ENCODE measurements at regions not wholly inside any gene's neighbourhood (a gene's known extent, or its start where the extent isn't known, plus 50 kb on each side); places are given as distances from the start of the nearest gene placed in this dataset.

- dilution Hi-C loops (cut with HindIII; ENCODE audit: low sequenced_read_pairs, unreplicated experiment) (no loop called here), in situ Hi-C loops (cut with MboI; ENCODE audit: low sequenced_read_pairs) (no loop called here), intact Hi-C loops (cut with micrococcal nuclease) (no loop called here)
- Histone ChIP-seq H3K9me1 (ENCODE audit: insufficient read depth, low read length) (no peaks in the 10 kb centered on the region), H4K20me1 (ENCODE audit: insufficient read depth, low read length) (no peaks in the 10 kb centered on the region), H2BK20ac (ENCODE audit: low read depth, low read length) (no peak overlapping the region), H4K91ac (ENCODE audit: insufficient read depth, low read depth, low read length) (no peak overlapping the region), H3K9me3 (ENCODE audit: control insufficient read depth, insufficient read depth, low read length) (no peaks in the 10 kb centered on the region), H3K27ac (ENCODE audit: insufficient read depth, low read length) (no peak overlapping the region), H4K8ac (ENCODE audit: low read depth in 2 of 2, low read length in 2 of 2) (no peak overlapping the region), H3K4me3 (ENCODE audit: insufficient read depth, low read depth, low read length) (no peak overlapping the region), H2AK5ac (ENCODE audit: low read depth, low read length) (no peak overlapping the region), H3K4ac (ENCODE audit: low read depth, low read length) (no peak overlapping the region), H4K5ac (ENCODE audit: low read depth, low read length) (no peak overlapping the region), H2BK15ac (ENCODE audit: low read depth, low read length) (no peak overlapping the region), H3K36me3 (ENCODE audit: control insufficient read depth, insufficient read depth, low read length) (no peaks in the 10 kb centered on the region), H3K14ac (replicated peaks; ENCODE audit: low read depth, low read length) (no peak overlapping the region), H3K56ac (ENCODE audit: extremely low read depth, insufficient read depth, low read length) (no peak overlapping the region), H2AFZ (replicated peaks; ENCODE audit: low read length, poor library complexity) (no peak overlapping the region), H2BK5ac (ENCODE audit: low read depth, low read length, poor library complexity, severe bottlenecking) (no peak overlapping the region), H3K27me3 (ENCODE audit: control insufficient read depth, insufficient read depth, low read length) (peaks cover 44% of the 10 kb centered on the region), H2BK120ac (ENCODE audit: low read depth, low read length) (no peak overlapping the region), H3K4me1 (ENCODE audit: control insufficient read depth, insufficient read depth, low read length) (no peaks in the 10 kb centered on the region), H2AK9ac (replicated peaks; ENCODE audit: low read depth, low read length, poor library complexity) (no peak overlapping the region), H3K23ac (ENCODE audit: low read depth, low read length) (no peak overlapping the region), H3K9ac (ENCODE audit: low read depth, low read length) (no peak overlapping the region), H3K79me1 (ENCODE audit: low read depth in 1 of 2, low read length in 2 of 2) (no peaks in the 10 kb centered on the region), H3K18ac (ENCODE audit: low read depth, low read length) (no peak overlapping the region), H3K4me2 (ENCODE audit: low read depth, low read length) (no peak overlapping the region)
- DNase-seq (no peak), ATAC-seq (ENCODE audit: low read depth) (no peak)
- ChIA-PET POLR2A (ENCODE audit: unreplicated experiment) (no interaction called here), CTCF (interaction anchor here (1.4 kb wide), 1 partner anchor 220 kb away, joined by 5 read pairs; no protein-coding TSS in a partner anchor)
- no TSS peak for BruUV-seq (replicated peaks)
- no CpG with 5 or more reads among the region's 5 CpGs for WGBS, 2 experiments (ENCODE audit: extremely low coverage in 2 of 2, insufficient read length in 1 of 2)
- no peak for TF ChIP-seq RCOR1 (IDR thresholded peaks at IDR 0.05; ENCODE audit: insufficient replicate concordance, low read length)
- TF ChIP-seq, protein P1, sequence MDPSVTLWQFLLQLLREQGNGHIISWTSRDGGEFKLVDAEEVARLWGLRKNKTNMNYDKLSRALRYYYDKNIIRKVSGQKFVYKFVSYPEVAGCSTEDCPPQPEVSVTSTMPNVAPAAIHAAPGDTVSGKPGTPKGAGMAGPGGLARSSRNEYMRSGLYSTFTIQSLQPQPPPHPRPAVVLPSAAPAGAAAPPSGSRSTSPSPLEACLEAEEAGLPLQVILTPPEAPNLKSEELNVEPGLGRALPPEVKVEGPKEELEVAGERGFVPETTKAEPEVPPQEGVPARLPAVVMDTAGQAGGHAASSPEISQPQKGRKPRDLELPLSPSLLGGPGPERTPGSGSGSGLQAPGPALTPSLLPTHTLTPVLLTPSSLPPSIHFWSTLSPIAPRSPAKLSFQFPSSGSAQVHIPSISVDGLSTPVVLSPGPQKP (IDR thresholded peaks at IDR 0.05; ENCODE audit: borderline replicate concordance, low read depth, low read length) = no peak
- TF ChIP-seq RAD21 (IDR thresholded peaks at IDR 0.05; ENCODE audit: low read length) = no peak
- no peak for TF ChIP-seq MXI1 (IDR thresholded peaks at IDR 0.05; ENCODE audit: borderline replicate concordance, low read depth, low read length)
- no peak for TF ChIP-seq MAZ (IDR thresholded peaks at IDR 0.05; ENCODE audit: borderline replicate concordance, low read depth, low read length)
- TF ChIP-seq SMC3 (IDR thresholded peaks at IDR 0.05; ENCODE audit: low read depth, low read length) = no peak
- TF ChIP-seq MAFK (IDR thresholded peaks at IDR 0.05; ENCODE audit: low read depth, low read length) = no peak
- TF ChIP-seq BHLHE40 (IDR thresholded peaks at IDR 0.05; ENCODE audit: low read depth, low read length) = no peak
- TF ChIP-seq, protein P2, sequence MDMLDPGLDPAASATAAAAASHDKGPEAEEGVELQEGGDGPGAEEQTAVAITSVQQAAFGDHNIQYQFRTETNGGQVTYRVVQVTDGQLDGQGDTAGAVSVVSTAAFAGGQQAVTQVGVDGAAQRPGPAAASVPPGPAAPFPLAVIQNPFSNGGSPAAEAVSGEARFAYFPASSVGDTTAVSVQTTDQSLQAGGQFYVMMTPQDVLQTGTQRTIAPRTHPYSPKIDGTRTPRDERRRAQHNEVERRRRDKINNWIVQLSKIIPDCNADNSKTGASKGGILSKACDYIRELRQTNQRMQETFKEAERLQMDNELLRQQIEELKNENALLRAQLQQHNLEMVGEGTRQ (IDR thresholded peaks at IDR 0.05; ENCODE audit: low read depth, low read length) = no peak
- TF ChIP-seq, protein P3, sequence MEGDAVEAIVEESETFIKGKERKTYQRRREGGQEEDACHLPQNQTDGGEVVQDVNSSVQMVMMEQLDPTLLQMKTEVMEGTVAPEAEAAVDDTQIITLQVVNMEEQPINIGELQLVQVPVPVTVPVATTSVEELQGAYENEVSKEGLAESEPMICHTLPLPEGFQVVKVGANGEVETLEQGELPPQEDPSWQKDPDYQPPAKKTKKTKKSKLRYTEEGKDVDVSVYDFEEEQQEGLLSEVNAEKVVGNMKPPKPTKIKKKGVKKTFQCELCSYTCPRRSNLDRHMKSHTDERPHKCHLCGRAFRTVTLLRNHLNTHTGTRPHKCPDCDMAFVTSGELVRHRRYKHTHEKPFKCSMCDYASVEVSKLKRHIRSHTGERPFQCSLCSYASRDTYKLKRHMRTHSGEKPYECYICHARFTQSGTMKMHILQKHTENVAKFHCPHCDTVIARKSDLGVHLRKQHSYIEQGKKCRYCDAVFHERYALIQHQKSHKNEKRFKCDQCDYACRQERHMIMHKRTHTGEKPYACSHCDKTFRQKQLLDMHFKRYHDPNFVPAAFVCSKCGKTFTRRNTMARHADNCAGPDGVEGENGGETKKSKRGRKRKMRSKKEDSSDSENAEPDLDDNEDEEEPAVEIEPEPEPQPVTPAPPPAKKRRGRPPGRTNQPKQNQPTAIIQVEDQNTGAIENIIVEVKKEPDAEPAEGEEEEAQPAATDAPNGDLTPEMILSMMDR (conservative IDR thresholded peaks at IDR 0.05; ENCODE audit: low read depth, low read length) = no peak
- no peak for TF ChIP-seq RFX5 (IDR thresholded peaks at IDR 0.05; ENCODE audit: low read depth, low read length)
These were observed 64.6 kb upstream of the PRR23C start for GRCh38 chr3:139109271-139109670.

Measured in IMR-90 (cell line).